CD4-positive, alpha-beta T cell treated with Interleukin-10 for 1 hour (primary cell): ENCODE measurements at regions not wholly inside any gene's neighbourhood (a gene's known extent, or its start where the extent isn't known, plus 50 kb on each side); places are given as distances from the start of the nearest gene placed in this dataset.

Source experiments
- DNase-seq: peaks from one replicate; pipeline ENCODE4 v3.0.0-alpha.2; 2020

DNA sequence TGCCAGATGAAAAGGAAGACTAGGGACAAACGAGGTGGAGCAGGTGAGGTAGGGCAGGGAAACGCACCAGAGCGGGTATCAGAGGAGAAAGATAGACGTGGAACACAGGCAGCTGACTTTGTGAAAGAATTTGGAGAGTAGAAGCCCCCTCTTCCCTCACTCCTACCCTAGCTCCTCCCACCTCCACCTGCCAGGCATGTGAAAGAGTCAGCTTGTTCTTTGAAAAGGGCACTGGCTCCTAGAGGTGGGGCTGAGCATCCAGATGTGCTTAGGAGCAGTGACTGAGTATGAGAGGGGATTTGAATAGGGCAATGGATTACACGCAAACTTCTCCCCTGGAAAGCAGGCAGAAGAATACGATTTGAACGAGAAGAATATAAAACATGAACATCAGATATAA lies 174.2 kb upstream of the INHBA start:
- no peak for DNase-seq

DNA sequence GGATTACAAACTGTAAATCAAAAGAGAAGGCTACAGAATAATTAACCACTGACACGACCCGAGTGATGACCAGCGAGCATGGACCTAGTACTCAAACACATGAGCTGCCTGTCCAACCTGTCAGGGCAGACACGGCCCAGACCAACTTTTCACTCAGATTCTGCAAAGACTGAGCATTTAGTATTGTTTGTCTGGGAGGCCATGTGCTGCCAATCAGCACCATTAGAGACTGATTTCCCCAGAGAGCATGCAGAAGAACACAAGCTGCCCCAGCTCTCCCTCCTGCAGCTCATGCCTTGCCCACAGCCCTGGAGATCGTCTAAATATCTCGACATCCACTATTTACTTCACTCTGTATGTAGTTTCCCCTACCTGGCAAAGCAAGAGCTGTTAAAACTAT lies 172.6 kb upstream of the INHBA start:
- no peak for DNase-seq

DNA sequence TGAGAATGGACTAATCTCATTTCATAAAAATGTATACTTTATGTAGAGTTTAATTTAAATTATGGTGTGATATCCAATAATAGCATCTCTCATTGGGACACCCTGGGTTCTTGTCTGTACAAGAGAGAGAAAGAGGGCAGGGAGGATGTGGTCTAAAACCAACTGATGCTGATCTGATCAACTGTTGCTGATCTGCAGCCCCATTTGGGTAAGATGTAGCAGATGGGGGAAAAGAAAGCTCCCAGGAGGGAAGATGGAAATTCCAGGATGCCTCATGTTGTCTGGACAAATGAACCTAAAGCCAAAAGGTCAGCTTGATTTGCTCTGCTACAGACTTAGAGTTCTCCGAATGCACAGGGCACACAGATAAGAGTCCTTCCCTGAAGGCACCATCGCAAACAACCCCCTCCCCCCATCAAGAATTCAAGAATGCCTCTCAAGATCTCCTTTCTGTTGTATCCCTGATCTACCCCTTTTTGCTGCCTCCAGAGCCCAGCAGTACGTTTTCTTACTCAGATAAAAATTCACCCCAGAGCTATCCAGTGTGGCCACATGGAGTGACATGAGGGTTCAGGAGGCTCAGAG lies 171.4 kb upstream of the INHBA start:
- DNase-seq: no peak

GRCh38 chr7:41873741-41874140 lies 170.9 kb upstream of the INHBA start:
- no peak for DNase-seq

DNA sequence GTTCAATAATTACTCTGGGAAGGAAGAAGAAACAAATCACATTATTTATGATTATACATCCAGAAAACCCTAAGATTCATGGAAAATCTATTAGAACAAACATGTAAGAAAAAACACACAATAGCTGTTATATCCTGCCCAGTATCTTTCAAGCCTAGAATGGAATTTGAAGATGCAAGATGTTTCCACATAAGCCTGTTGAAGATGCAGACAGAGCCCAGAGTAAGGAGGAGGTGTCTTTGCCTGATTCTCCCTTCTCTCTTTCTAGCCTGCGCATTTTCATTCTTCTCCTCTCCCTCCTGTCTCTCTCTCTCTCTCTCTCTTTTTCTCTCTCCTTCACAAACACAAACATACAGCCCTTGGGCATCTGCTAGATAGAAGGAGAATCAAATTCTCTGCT lies 170.1 kb upstream of the INHBA start:
- DNase-seq: no peak

GRCh38 chr7:41870461-41871138 lies 167.7 kb upstream of the INHBA start:
- no peak for DNase-seq

DNA sequence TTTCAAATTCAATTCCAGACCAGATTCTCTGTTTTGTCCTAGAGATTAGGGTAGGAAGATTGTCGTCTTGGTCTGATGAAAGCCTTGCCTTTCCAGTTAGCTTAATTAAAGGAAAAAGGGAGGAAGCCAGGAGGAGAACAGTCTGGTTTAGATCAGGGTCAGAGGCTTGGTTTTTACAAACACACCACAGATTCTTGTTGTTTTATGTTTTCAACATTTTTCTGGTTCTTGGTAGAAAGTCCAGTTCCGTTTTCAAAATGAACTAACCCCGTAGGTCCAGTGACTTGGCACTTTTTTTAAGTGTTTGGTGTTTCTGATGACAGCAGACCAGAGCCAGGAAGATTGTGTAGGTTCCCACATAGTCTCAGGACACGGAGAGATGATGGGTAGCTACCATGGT lies 167.1 kb upstream of the INHBA start:
- no peak for DNase-seq

- DNase-seq: no peak
Observed at GRCh38 chr7:41869596-41869995, 166.7 kb upstream of the INHBA start.

DNA sequence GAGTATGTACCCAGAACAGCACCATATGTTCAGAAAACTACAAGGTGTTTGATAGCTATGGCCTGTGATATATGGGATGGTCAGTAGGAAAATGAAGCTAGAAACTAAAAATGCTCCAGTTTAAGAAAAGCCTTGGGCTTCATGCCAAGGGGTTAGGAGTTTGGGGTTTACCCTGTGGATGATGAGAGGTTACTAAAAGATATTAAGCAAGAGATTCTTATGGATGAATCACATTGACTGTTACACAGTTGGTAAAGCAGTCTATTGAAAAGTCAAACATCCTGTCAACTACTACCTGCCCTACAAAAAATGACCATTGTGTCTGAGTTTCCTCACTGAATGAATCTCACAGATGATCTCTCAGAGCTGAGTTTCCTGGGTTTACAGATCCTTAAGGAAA lies 166.2 kb upstream of the INHBA start:
- no peak for DNase-seq

DNA sequence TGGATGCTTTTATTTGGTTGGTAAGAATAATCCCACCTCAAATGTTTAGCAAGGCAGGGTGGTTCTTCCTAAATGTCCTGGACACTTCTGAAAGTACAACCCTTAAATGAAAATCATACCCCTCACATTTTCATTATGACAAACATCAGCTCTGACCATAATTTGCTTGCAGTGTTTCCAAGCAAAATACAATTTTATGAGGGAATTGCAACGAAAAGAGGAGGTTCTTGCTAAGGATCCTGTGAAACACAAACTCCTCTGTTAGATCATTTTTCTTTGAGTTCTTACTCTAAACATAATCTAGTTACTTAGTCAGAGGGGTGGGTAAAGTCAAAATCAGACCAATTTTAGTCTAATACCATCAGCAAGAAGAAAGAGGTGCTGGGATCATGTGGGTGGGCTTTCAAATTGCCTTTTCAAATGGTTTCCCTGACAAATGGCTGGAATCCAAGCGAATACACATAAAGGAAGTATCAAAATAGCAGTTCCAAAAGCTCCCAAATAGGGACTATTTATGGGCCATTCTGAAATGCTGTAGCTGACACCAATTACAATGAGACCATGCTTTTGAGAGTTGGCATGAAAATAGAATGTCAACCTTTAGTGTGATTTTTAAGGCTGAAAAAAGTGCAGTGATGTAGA lies 164.9 kb upstream of the INHBA start:
- DNase-seq: no peak

DNA sequence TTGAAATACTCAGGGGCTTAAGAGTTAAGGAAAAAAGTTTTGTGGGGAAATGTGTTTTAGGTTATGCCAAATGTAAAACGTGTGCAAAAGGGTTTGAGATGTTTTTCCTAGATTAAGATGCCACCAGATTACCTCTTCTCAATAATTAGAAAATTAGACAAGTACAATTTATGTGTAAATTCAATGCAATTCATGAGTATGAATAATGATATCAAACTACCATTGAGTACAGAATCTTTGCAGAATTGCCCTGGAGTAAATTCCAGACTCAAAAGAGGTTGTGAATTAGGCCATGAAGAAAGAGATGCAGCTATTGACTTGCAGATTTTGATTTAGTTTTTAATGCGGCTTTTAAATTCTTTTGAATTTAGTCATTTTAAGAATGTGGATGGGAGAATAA lies 159.4 kb upstream of the INHBA start:
- no peak for DNase-seq

DNA sequence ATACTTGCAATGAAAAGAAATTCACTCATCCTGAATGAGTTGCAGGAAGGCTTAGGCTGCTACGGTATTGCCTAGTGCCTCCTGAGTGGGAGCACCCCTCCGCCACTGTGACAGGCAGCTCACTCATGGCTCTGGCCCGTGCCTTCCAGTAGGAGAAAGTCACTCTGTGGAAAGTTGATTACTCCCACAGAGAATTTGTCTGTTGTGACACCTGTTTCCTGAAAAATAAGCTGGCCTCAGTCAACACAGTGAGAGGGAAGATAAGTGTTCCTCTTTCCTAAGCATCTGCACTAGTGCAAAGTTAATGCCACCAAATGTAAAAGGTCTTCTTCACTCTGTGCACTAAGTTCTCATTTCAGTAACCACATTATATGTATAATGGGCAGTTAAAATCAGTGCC lies 158.8 kb upstream of the INHBA start:
- DNase-seq: no peak

- no peak for DNase-seq
Observed at GRCh38 chr7:41858201-41858600, 155.3 kb upstream of the INHBA start.

- DNase-seq: no peak
Observed at GRCh38 chr7:41855798-41856197, 152.9 kb upstream of the INHBA start.

GRCh38 chr7:41847606-41848005 lies 144.7 kb upstream of the INHBA start:
- DNase-seq: no peak

- DNase-seq: no peak
Observed at GRCh38 chr7:41847151-41847550, 144.3 kb upstream of the INHBA start.

DNA sequence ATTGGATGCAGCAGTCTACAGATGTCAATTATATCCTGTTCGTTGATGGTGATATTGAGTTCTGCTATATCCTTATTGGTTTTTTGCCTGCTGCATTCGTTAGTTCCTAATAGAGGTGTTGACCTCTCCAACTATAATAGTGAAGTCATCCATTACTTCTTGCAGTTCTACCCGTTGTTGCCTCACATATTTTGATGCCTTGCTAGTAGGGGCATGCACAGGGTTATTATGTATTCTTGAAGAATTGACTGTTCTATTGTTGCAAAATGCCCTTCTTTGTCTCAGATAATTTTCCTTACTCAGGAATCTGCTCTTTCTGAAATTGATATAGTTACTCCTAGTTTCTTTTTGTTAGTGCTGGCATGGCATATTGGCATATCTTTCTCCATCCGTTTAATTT lies 140.1 kb upstream of the INHBA start:
- no peak for DNase-seq

DNA sequence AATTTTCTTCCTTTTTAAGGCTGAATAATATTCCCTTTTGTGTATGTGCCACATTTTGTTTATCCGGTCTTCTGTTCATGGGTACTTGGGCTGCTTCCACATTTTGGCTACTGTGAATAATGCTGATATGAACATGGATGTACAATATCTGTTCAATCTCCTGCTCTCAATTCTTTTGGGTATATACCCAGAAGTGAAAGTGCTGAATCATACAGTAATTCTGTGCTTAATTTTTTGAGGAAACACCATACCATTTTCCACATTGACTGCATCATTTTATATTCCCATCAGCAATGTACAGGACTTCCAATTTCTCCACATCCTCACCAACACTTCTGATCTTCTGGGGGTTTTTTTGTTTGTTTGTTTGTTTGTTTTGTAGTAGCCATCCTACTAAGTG lies 135.0 kb upstream of the INHBA start:
- no peak for DNase-seq

DNA sequence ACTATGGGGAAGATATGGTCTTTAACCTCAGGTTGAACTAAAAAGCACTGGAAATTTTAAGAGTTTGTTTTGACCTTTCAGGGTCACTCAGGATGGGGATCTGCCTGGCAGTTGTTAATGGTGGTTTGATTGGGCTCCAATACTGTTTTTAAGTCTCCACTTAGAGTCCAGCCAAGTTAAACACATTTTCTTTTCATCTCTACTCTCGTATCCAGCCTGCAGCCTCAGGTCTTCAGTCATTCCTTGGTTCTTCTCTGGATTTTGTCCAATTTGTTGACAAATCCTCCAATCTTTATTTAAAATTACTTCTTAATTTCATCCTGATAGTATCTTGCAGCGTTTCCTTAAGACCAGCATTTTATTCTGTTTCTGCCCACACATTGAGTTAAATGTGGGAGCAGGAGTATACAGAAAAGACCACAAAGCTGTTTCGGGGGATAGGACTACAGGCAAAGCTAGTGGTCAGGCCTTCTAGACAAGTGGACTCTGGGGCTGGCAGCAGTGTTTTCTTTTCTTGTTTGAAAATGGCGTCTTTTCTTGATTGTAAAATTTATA lies 133.2 kb upstream of the INHBA start:
- no peak for DNase-seq

DNA sequence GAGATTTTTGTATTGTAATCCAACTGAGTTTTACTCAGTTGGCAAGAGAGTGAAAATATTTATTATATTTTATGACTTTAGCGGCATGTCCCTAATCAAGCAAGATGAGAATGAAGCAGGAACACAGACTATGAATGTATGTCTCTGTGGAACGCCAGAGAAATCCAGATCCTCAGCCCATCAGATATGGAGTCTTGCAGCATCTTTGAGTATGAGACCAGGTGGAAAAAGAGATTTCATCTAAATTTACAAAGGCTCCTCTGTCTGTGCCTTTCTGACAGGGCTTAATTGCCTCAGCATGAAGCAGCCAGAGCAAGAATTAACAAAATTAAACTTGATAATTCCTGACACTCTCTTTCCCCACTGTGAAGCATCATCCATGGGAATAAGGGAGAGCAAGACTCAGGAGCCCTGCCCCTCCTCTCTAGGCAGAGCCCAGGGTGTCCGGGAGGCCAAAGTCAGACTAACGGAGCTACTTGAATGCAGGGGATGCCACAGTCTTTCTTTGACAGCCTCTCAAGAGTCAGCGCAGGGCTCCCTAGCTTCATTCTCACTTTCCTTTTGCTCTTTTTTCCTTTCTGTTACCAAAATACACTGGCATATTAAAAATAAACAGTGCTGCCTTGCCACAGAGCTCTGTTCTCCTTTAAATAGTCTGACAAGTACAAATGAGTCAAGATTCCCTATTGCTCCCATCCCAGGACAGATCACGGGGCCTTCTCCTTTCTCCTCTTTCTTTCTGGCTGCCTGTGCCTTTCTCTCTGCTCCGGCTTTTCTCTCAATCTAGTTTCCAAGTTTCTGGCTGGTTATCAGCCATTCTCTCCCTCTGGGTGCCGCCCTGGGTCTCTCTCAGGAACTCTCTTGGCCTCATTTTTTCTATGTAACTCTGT lies 132.2 kb upstream of the INHBA start:
- DNase-seq: no peak

DNA sequence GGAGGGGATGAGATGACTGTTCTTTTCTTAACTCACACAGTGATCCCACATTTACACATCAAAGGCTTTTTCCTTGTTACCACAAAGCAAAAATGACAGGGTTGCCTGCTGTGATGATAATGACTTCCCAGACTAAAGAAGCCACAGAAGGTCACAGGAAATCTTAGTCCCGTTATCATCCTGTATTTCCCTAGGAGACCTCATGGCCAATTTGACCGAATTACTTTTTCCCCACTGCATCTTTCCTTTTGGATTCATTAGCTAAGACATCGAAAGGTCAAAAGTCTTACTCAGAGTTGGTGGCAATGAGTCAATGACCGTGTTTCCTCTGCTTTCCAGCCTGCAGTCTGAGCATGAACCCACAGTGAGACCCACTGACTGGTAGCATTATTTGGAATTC lies 130.1 kb upstream of the INHBA start:
- no peak for DNase-seq

DNA sequence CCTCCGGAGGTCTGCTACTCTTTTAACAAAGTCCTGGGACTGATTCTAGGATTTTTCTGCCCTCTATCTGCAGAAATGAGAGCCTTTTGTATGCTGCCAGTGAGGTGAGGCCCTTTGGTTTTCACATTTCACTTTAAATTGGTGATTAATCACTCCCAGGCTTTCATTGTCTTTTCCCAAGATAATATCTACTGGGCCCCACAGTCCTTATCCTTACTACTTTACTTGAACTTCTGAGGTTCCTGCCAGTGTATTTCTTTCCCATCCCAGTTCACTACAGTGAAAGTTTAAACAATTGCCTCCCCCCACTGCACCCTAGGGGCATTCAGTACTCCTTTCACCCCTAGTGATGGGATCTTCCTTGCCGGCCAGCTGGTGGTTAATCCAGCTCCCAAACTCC lies 127.4 kb upstream of the INHBA start:
- DNase-seq: no peak

DNA sequence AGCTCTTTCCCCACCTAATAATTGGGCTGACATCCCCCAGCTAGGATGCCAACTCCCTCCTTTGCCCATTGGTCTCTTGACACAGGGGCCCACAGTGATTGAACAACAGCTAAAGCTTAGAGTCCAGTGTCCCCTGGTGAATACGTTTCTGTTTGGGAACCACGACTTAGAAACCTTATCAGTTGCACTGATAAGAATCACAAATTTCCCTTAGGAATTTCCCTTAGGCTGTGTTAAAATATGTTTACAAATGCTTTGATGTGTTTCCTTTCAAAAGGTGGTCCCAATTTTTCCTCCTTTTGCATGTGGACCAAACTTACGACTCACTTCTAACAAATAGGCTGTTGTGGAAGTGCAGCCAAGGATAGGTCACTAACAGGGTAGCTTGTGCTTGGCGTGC lies 126.0 kb upstream of the INHBA start:
- DNase-seq: no peak
